ENCODE measurements at regions not wholly inside any gene's neighbourhood (a gene's known extent, or its start where the extent isn't known, plus 50 kb on each side); places are given as distances from the start of the nearest gene placed in this dataset.
"Not testable (repeated sequence)": the region's sequence is repeated elsewhere in the genome, so short reads cannot be mapped to it uniquely, and the experiment has no call there.

GRCh38 chr9:75690551-75690950 is 199.9 kb upstream of the PCSK5 start:
- not testable (repeated sequence) for DNase-seq

GRCh38 chr9:75691408-75691807 is 199.1 kb upstream of the PCSK5 start:
- no peak for DNase-seq

GRCh38 chr9:75692309-75692708 is 198.2 kb upstream of the PCSK5 start:
- no peak for DNase-seq

- no peak for DNase-seq
These were observed 194.6 kb upstream of the PCSK5 start for GRCh38 chr9:75695921-75696320.

DNA sequence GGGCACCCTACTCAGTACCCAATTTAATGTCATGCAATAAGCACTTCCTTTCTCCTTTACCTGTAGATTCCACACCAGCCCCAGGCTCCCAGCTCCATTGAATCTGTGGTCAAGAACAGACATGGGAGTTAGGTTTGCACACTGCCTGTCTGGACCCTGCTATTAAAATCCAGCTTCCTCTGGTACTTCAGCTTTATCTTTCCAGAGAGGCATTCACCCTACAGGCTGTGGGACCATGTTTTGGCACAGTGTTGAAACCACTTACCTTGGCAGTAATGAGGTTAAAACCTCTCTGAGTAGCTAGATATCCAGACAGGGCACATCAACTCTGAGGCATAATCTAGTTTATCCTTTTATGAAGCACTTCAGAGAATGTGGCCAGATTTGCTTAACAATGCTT is 191.5 kb upstream of the PCSK5 start:
- DNase-seq, result no peak

- DNase-seq, result no peak
These were observed 190.7 kb upstream of the PCSK5 start for GRCh38 chr9:75699625-75700251.

GRCh38 chr9:75700252-75700640 is 190.2 kb upstream of the PCSK5 start:
- no peak for DNase-seq

DNA sequence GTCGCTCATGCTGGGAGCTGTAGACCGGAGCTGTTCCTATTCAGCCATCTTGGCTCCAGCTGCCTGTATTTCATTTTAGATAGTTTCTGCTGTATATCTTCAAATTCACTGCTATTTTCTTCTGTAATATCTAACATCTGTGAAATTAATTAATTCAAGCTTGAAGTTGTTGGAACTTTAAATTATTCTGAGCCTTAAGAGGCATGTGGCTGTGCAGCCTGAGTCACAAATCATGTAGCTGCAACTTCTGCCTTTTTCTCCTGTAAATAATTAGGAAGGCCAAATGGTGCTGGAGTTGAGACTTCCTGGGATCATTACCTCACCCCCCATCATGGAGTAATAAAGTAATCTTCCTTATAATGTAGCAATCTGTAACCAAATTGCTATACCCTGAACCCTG is 183.3 kb upstream of the PCSK5 start:
- DNase-seq, result no peak

GRCh38 chr9:75709698-75710097 is 180.8 kb upstream of the PCSK5 start:
- DNase-seq, result no peak

DNA sequence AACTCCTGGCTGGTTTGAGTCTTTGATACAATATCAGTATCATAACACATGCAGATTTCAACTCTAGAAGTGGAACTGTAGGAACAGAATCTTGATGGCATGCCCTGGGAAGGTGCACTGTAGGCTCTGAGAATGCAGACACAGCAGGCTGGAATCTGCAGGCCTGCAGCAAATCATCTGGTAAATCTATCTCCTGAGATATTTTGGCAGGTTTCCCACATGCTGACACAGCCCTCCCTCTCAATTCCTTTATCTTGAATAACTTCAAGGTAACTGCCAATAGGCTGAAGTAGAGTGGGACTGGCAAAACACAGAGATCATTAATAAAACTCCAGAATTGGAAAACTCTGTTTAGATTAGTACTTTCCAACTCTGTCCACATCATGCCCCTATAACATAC is 177.8 kb upstream of the PCSK5 start:
- DNase-seq, result no peak

DNA sequence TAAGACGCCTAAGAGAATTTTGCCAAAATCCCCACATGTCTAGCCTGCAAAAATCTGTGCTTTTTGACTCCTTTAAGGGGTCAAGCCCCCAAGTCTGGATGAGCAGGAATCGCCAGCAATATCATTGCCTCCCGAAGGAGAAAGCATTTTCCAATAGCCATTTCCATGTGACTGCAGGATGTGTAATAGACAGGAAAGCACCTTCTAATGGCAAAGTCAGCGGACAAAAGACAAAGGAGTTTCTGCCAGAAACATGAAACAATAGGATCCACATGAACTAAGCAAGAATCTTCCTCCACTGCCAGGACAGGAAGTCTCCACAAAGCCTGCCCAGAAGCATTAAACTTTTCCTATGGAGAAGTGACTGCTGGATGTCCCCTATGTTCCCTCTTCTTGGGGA is 177.1 kb upstream of the PCSK5 start:
- DNase-seq, result no peak

DNA sequence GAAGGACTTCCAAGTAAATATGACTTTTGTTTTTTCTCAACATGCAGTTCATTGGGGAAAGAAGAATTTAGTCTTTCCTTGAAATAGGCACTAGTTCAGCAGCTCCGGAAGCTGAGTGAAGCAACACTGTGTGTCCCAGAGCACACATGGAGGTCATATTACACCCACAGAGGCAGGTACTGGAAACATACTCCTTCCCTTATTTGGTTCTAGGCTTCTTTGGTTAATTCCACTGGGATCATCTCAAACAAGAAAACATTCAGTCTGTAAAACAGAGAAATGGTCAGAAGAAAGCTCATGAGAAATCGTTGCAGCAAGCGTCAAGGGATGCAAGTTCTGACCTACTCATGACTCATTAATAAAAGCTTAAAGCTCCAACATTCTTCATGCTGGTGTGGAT is 175.1 kb upstream of the PCSK5 start:
- DNase-seq, result no peak

DNA sequence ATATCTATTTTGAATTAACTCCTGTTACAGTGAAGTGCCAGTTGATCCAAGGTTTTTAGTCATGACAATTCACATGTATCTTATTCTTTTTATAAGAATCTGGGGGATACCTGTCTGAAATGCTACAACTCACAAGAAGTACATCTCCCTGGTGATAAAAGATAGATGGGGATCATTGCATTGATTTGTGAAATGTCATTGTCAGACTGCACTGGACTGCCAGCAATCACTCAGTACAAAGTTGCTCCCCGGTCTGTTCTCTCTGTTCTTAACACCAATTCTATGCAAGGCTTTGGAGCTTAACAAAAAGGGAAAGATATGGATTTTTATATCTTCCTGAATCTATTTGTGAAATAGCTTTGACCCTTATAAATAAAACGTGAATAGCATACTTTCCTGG is 171.8 kb upstream of the PCSK5 start:
- no peak for DNase-seq

DNA sequence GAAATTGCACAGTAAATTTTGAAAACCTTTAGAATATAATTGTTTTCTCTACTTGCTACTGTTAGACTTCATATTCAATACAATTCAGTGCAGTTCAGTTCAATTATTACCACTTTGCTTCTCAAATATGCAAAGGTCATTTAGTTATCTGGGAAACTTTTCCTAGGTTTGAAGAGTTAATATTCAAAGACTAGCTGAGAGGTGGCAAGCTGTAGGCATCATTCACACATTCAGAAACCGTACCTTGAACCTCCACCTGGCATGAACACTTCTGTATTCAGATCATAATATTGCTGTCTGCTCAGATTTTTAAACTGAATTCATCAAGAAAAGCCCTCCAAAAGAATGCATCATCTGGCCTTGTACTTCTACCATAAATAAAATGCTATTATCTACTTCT is 162.1 kb upstream of the PCSK5 start:
- no peak for DNase-seq

GRCh38 chr9:75734802-75735201 is 155.7 kb upstream of the PCSK5 start:
- DNase-seq, result no peak

DNA sequence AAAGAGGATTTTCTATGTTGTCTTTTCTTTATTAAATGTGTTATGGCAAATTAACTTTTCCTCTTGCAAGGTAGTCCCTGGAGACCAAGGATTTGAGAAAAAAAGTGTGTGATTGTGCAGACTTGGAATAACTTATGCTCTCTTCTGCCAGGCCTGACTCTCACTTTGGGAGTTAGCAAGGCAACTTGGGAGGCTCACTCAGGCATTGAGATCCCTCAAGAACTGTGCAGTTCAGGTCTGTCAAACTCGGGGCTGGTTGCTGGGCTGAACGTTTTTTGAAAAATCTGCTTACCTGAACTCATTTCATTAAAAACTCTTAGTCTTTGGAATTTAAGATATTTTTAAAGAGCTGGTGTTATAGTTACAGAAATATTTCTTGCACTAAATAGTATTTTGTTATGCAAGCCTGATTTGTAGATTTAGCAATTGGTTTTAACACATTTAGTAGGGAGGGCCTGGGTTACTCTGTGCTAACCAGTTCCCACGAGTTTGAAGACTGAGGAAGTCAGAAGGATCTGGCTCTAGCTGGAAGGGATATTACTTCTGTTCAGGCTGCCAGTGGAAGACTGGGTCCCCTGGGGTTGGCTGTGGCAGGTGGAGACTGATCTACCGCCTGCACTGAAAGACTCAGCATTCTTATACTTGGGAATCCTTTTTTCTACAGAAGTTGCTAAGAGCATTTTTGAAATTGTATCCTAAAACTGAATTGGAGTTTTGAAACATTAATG is 150.4 kb upstream of the PCSK5 start:
- DNase-seq, result no peak

- no peak for DNase-seq
These were observed 146.6 kb upstream of the PCSK5 start for GRCh38 chr9:75743855-75744254.

GRCh38 chr9:75754080-75754479 is 136.4 kb upstream of the PCSK5 start:
- DNase-seq, result no peak

- DNase-seq, result no peak
These were observed 115.3 kb upstream of the PCSK5 start for GRCh38 chr9:75775166-75775565.

DNA sequence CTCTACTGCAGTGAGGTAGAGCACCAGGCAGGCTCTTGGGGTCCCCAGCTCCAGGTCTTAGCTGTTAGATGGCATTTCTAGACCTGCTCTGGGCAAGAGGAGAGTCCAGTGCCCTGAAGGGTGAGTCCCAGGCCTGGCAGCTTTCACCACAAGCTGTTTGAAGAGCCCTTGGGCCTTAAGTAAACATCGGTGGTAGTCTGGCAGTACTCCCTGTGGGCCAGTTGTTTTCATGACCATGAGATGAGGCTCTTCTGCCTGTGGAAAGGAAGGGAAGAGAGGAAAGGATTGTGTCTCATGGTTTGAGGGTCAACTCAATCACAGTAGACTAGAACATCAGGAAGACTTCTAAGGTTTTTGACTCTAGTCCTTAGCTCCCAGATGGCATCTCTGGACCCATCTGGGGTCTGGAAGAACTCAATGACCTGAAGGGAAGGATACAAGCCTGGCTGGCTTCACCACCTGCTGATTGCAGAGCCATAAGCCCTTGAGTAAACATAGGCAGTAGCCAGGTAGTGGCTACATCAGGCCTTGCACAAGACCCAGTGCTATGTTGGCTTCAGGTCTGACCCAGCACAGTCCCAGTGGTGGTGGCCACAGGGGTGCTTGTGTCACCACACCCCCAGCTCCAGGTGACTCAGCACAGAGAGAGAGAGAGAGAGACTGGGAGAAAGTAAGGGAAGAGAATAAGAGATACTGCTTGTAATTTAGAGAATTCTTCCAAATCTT is 114.3 kb upstream of the PCSK5 start:
- DNase-seq, result no peak

DNA sequence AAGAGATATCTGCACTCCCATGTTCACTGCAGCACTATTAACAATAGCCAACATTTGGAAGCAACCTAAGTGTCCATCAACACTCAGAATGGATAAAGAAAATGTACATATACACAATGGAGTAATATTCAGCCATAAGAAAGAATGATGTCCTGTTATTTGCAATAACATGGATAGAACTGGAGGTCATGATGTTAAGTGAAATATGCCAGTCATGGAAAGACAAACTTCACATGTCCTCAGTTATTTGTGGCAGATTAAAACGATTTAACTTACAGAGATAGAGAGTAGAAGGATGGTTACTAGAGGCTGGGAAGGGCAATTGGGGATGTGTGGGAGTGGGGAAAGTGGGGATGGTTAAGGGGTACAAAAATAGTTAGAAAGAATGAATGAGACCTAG is 110.3 kb upstream of the PCSK5 start:
- DNase-seq, result no peak

DNA sequence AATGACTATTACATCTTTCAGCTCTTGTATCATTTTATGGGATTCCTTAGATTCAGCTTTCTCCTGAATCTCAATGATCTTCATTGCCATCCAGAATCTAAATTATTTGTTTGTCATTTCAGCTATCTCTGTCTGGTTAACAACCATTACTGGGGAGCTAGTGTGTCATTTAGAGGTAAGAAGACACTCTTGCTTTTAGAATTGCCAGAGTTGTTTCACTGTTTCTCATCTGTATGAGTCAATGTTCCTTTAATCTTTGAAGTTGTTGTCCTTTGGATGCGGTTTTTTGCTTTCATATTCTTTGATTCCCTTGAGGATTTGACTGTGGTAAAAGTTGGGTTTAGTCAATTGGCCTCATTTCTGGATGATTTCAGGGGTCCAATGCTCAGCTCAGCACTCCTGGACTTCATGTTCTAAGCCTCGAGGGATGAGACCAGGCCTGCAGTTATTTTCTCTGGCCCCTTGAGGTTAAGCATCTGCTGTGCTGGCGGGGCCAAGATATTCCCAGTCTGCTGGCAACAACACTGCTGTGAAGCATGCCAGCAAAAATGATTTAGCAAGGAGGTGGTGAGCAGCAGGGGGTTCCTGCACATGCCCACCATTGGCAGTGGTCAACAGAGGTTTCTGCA is 102.4 kb upstream of the PCSK5 start:
- DNase-seq, result no peak

DNA sequence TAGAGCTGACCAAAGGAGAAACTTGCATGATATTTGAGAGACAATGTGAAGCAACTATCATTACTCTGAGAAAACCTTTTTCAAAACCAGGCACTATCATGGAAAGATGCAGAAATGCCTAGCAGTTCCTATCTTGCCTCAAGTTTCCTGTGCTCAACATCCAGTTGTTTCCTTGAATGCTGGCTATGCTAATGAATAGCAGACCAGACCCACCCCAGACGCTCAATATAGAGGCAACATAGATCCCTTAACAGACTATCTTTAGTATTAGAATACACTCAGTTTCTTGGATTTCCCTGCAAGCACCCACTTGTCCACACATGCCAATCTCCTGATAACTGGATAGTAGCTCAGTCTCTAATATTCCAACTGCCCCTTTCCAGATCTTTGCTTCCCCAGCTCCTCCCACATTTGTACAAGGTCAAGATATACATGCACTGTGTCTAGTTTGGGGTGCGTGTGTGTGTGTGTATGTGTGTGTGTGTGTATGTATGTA is 93.3 kb upstream of the PCSK5 start:
- no peak for DNase-seq

DNA sequence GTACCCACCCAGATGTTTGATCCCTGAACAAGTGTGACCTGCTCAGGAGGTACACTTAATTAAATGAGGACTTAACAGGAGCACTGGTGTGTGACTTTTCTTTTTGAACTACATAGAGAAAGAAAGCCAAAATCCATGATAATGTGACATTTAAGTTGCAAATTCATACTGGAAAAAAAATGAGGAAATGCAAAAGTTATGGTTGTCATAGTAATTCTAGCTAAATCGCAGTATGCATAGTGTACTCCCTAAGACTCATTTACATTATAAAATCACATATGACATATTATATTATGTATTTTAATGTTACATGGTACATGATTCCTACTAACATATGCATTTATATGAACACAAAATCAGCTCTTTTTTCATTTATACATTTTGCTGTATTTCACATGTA is 92.0 kb upstream of the PCSK5 start:
- DNase-seq, result no peak
